ENCODE measurements at regions not wholly inside any gene's neighbourhood (a gene's known extent, or its start where the extent isn't known, plus 50 kb on each side); places are given as distances from the start of the nearest gene placed in this dataset.

DNA sequence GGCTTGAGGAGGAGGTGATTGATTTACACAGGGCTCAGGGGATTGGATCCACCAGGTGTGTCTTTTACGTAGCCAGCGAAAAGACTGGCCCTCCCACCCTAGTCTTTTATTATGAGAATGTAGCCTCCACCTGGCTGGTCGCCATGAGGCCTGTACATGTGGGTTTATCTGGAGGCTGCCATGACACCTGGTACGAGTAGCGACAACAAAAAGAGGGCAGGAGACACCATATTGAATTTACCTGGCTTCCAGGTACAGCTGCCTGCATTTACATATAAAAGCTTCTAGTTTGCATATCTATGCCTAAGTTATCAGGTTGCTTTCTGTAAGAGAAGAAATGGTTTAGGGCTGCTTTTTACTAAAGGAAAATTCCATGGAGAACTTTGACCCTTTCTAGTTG lies 1173.7 kb upstream of the SEMA6A start:
- Histone ChIP-seq H3K27me3 (ENCODE audit: control insufficient read depth in 3 of 3, insufficient read depth in 3 of 3, low read depth in 1 of 3, low read length in 3 of 3) (no peaks in the 10 kb centered on the region), H3K23ac (ENCODE audit: low read depth, low read length, poor library complexity) (no peak overlapping the region), H3K4me1 (ENCODE audit: control insufficient read depth in 2 of 2, insufficient read depth in 1 of 2, low read depth in 1 of 2, low read length in 2 of 2) (no peaks in the 10 kb centered on the region), H3K14ac (ENCODE audit: low read length) (no peak overlapping the region), H2BK12ac (ENCODE audit: low read length) (no peak overlapping the region), H2BK15ac (ENCODE audit: low read length) (no peak overlapping the region), H3K36me3 (replicated peaks in 1 of 2; ENCODE audit: control insufficient read depth in 2 of 2, insufficient read depth in 2 of 2, low read length in 2 of 2) (no peaks in the 10 kb centered on the region), H2BK120ac (ENCODE audit: low read depth, low read length) (no peak overlapping the region), H3K9ac (ENCODE audit: low read depth, low read length, poor library complexity) (no peak overlapping the region), H2AFZ (ENCODE audit: low read length) (no peak overlapping the region), H4K91ac (ENCODE audit: low read depth, low read length, poor library complexity) (no peak overlapping the region), H4K8ac (ENCODE audit: low read depth, low read length) (no peak overlapping the region), H3K4ac (ENCODE audit: low read length) (no peak overlapping the region), H3K9me3 (replicated peaks in 1 of 2; ENCODE audit: control insufficient read depth in 2 of 2, insufficient read depth in 1 of 2, low read depth in 1 of 2, low read length in 2 of 2) (no peaks in the 10 kb centered on the region), H2BK5ac (ENCODE audit: low read length) (no peak overlapping the region), H3K4me3 (ENCODE audit: low read length in 2 of 2) (no peak overlapping the region), H3K79me1 (ENCODE audit: low read depth, low read length) (no peaks in the 10 kb centered on the region), H3K18ac (ENCODE audit: low read length) (no peak overlapping the region), H3K27ac (replicated peaks; ENCODE audit: low read length) (no peak overlapping the region), H2AK5ac (ENCODE audit: low read depth, low read length) (no peak overlapping the region), H3K4me2 (ENCODE audit: insufficient read depth, low read length, poor library complexity, severe bottlenecking) (no peak overlapping the region)
- DNase-seq (ENCODE audit: low spot score), result no peak
- WGBS, 2 donors (ENCODE audit: extremely low coverage in 2 of 2, insufficient read length in 2 of 2, insufficient replicate concordance in 1 of 2), result no CpG with 5 or more reads among the region's 5 CpGs

DNA sequence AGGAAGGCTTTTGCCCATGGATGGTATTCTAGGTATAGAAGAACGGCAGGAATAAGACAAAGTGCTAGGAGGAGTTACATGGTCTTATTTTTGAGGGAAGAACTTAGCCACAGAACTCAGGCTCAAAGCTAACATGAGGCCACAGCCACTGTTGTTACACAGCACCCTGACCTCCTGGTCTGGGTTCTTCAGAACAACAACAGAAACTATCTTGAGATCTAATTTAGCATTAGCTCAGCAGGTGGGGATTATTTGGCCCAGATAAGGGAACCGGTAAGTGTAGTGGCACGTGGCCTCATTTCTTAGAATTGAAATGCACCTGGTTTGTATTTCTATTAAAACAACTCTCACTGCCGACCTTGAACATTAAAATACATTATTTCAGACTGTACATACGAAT lies 1168.7 kb upstream of the SEMA6A start:
- Histone ChIP-seq H3K79me1 (ENCODE audit: low read depth, low read length) (no peaks in the 10 kb centered on the region), H3K18ac (ENCODE audit: low read length) (no peak overlapping the region), H2BK15ac (ENCODE audit: low read length) (no peak overlapping the region), H3K27me3 (ENCODE audit: control insufficient read depth in 3 of 3, insufficient read depth in 3 of 3, low read depth in 1 of 3, low read length in 3 of 3) (no peaks in the 10 kb centered on the region), H3K27ac (replicated peaks; ENCODE audit: low read length) (no peak overlapping the region), H4K8ac (ENCODE audit: low read depth, low read length) (no peak overlapping the region), H3K4me3 (ENCODE audit: low read length in 2 of 2) (no peak overlapping the region), H2BK5ac (ENCODE audit: low read length) (no peak overlapping the region), H2AK5ac (ENCODE audit: low read depth, low read length) (no peak overlapping the region), H2AFZ (ENCODE audit: low read length) (no peak overlapping the region), H3K23ac (ENCODE audit: low read depth, low read length, poor library complexity) (no peak overlapping the region), H2BK120ac (ENCODE audit: low read depth, low read length) (no peak overlapping the region), H2BK12ac (ENCODE audit: low read length) (no peak overlapping the region), H3K9ac (ENCODE audit: low read depth, low read length, poor library complexity) (no peak overlapping the region), H4K91ac (ENCODE audit: low read depth, low read length, poor library complexity) (no peak overlapping the region), H3K14ac (ENCODE audit: low read length) (no peak overlapping the region), H3K36me3 (replicated peaks in 1 of 2; ENCODE audit: control insufficient read depth in 2 of 2, insufficient read depth in 2 of 2, low read length in 2 of 2) (no peaks in the 10 kb centered on the region), H3K4ac (ENCODE audit: low read length) (no peak overlapping the region), H3K9me3 (replicated peaks in 1 of 2; ENCODE audit: control insufficient read depth in 2 of 2, insufficient read depth in 1 of 2, low read depth in 1 of 2, low read length in 2 of 2) (no peaks in the 10 kb centered on the region), H3K4me1 (ENCODE audit: control insufficient read depth in 2 of 2, insufficient read depth in 1 of 2, low read depth in 1 of 2, low read length in 2 of 2) (no peaks in the 10 kb centered on the region), H3K4me2 (ENCODE audit: insufficient read depth, low read length, poor library complexity, severe bottlenecking) (no peak overlapping the region)
- no peak for DNase-seq (ENCODE audit: low spot score)
- WGBS, 2 donors (ENCODE audit: extremely low coverage in 2 of 2, insufficient read length in 2 of 2, insufficient replicate concordance in 1 of 2), result no CpG with 5 or more reads among the region's 5 CpGs

DNA sequence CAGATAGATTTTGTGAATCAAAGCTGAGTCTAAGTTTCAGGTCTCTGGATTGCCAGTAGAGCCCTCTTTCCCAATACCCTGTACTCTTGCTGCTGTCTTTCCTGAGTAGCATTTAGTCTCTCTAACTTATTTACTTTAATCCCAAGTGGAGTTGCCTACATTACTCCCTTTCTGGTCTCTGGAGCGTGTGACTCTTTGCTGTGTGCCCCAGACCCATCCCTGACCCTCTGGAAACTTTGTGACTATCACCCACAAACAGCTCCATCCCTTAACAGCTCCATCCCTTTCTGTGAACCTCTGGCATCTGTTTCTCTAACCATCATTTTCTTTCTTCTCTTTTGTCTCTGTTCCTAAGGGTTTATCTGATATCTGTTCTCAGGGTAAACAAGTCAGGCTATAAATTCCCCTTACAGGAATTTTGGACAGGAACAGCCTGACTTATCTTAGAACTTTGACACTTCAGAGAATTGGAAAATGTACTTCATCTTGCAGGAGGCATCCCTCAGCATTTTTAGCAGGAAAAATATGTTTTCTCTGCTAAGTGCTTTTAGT lies 1167.1 kb upstream of the SEMA6A start:
- WGBS, 2 donors (ENCODE audit: extremely low coverage in 2 of 2, insufficient read length in 2 of 2, insufficient replicate concordance in 1 of 2), result no CpG with 5 or more reads among the region's 1 CpG

DNA sequence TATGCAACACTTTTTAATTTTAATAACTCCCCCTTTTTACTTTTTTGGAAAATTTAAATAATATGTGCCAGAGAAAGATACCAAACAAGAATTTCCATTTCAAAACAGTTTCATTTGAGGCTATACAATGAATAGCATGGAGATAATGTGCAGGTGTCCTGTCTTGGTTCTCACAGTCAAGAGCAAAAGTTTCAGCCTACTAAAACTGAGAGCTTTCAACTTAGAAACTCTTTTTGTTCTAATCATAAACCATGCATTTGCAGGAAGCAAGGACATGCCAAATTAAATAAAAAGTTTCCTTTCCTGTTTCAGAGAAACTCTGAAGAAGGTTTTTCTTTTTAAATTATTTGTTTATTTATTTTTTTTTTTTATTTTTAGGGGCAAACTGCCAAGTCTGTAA lies 1165.6 kb upstream of the SEMA6A start:
- Histone ChIP-seq H3K9me3 (replicated peaks in 1 of 2; ENCODE audit: control insufficient read depth in 2 of 2, insufficient read depth in 1 of 2, low read depth in 1 of 2, low read length in 2 of 2) (no peaks in the 10 kb centered on the region), H2AFZ (ENCODE audit: low read length) (no peak overlapping the region), H3K36me3 (replicated peaks in 1 of 2; ENCODE audit: control insufficient read depth in 2 of 2, insufficient read depth in 2 of 2, low read length in 2 of 2) (no peaks in the 10 kb centered on the region), H2AK5ac (ENCODE audit: low read depth, low read length) (no peak overlapping the region), H3K79me1 (ENCODE audit: low read depth, low read length) (no peaks in the 10 kb centered on the region), H2BK5ac (ENCODE audit: low read length) (no peak overlapping the region), H3K4me3 (ENCODE audit: low read length in 2 of 2) (no peak overlapping the region), H3K4ac (ENCODE audit: low read length) (no peak overlapping the region), H2BK15ac (ENCODE audit: low read length) (no peak overlapping the region), H3K4me2 (ENCODE audit: insufficient read depth, low read length, poor library complexity, severe bottlenecking) (no peak overlapping the region), H3K9ac (ENCODE audit: low read depth, low read length, poor library complexity) (no peak overlapping the region), H3K27ac (replicated peaks; ENCODE audit: low read length) (no peak overlapping the region), H3K27me3 (ENCODE audit: control insufficient read depth in 3 of 3, insufficient read depth in 3 of 3, low read depth in 1 of 3, low read length in 3 of 3) (no peaks in the 10 kb centered on the region), H3K4me1 (ENCODE audit: control insufficient read depth in 2 of 2, insufficient read depth in 1 of 2, low read depth in 1 of 2, low read length in 2 of 2) (no peaks in the 10 kb centered on the region), H3K18ac (ENCODE audit: low read length) (no peak overlapping the region), H4K91ac (ENCODE audit: low read depth, low read length, poor library complexity) (no peak overlapping the region), H3K14ac (ENCODE audit: low read length) (no peak overlapping the region), H3K23ac (ENCODE audit: low read depth, low read length, poor library complexity) (no peak overlapping the region), H2BK12ac (ENCODE audit: low read length) (no peak overlapping the region), H2BK120ac (ENCODE audit: low read depth, low read length) (no peak overlapping the region), H4K8ac (ENCODE audit: low read depth, low read length) (no peak overlapping the region)
- no peak for DNase-seq (ENCODE audit: low spot score)

More for the DNA sequence above, 1167.1 kb upstream of the SEMA6A start:
- no peaks in the 10 kb centered on the region for H3K36me3 ChIP-seq (replicated peaks in 1 of 2; ENCODE audit: control insufficient read depth in 2 of 2, insufficient read depth in 2 of 2, low read length in 2 of 2)
- H2BK5ac ChIP-seq (ENCODE audit: low read length), result no peak overlapping the region
- H3K27ac ChIP-seq (replicated peaks; ENCODE audit: low read length), result no peak overlapping the region
- DNase-seq (ENCODE audit: low spot score), result no peak
- no peaks in the 10 kb centered on the region for H3K4me1 ChIP-seq (ENCODE audit: control insufficient read depth in 2 of 2, insufficient read depth in 1 of 2, low read depth in 1 of 2, low read length in 2 of 2)
- no peak overlapping the region for H4K91ac ChIP-seq (ENCODE audit: low read depth, low read length, poor library complexity)
- no peak overlapping the region for H3K4me3 ChIP-seq (ENCODE audit: low read length in 2 of 2)
- H3K4ac ChIP-seq (ENCODE audit: low read length), result no peak overlapping the region
- no peaks in the 10 kb centered on the region for H3K79me1 ChIP-seq (ENCODE audit: low read depth, low read length)
- H3K4me2 ChIP-seq (ENCODE audit: insufficient read depth, low read length, poor library complexity, severe bottlenecking), result no peak overlapping the region
- H2AK5ac ChIP-seq (ENCODE audit: low read depth, low read length), result no peak overlapping the region
- no peak overlapping the region for H3K18ac ChIP-seq (ENCODE audit: low read length)
- H3K14ac ChIP-seq (ENCODE audit: low read length), result no peak overlapping the region
- no peak overlapping the region for H3K23ac ChIP-seq (ENCODE audit: low read depth, low read length, poor library complexity)
- no peaks in the 10 kb centered on the region for H3K27me3 ChIP-seq (ENCODE audit: control insufficient read depth in 3 of 3, insufficient read depth in 3 of 3, low read depth in 1 of 3, low read length in 3 of 3)
- H4K8ac ChIP-seq (ENCODE audit: low read depth, low read length), result no peak overlapping the region
- H2BK15ac ChIP-seq (ENCODE audit: low read length), result no peak overlapping the region
- no peak overlapping the region for H3K9ac ChIP-seq (ENCODE audit: low read depth, low read length, poor library complexity)
- no peak overlapping the region for H2AFZ ChIP-seq (ENCODE audit: low read length)
- H3K9me3 ChIP-seq (replicated peaks in 1 of 2; ENCODE audit: control insufficient read depth in 2 of 2, insufficient read depth in 1 of 2, low read depth in 1 of 2, low read length in 2 of 2), result no peaks in the 10 kb centered on the region
- H2BK12ac ChIP-seq (ENCODE audit: low read length), result no peak overlapping the region
- no peak overlapping the region for H2BK120ac ChIP-seq (ENCODE audit: low read depth, low read length)

All from neuronal stem cell (in vitro differentiated cells).